GM12878 (cell line): ENCODE measurements at regions not wholly inside any gene's neighbourhood (a gene's known extent, or its start where the extent isn't known, plus 50 kb on each side); places are given as distances from the start of the nearest gene placed in this dataset.

Experiments
- NFIC ChIP-seq: IDR thresholded peaks from 2 replicates; pipeline ENCODE4 v1.6.1; 2012; ENCODE audit warnings: low read depth, mild to moderate bottlenecking, inconsistent platforms, low read length, moderate library complexity
- NR2C1 ChIP-seq: fragments of 450-650 bp; IDR thresholded peaks from 2 replicates; pipeline ENCODE4 v1.6.1; 2017; ENCODE audit warnings: antibody characterized with exemption, mild to moderate bottlenecking, moderate library complexity
- POLR2AphosphoS5 ChIP-seq: IDR thresholded peaks from 2 replicates; pipeline ENCODE4 v1.6.1; 2011; ENCODE audit warnings: mild to moderate bottlenecking, low read length, inconsistent platforms
- TF ChIP-seq, protein P1 (sequence below), 3 experiments: IDR thresholded peaks in 2 of 3; conservative IDR thresholded peaks in 1 of 3; 2 replicates each; pipeline ENCODE4 v1.5.1; 2011; ENCODE audit warnings: low read depth in 3 of 3, low read length in 3 of 3, mild to moderate bottlenecking in 3 of 3, control low read depth in 2 of 3, moderate library complexity in 2 of 3, inconsistent platforms in 1 of 3, mixed read lengths in 1 of 3; ENCODE audit not compliant: control insufficient read depth in 2 of 3, insufficient read depth in 1 of 3; ENCODE audit errors: extremely low read depth in 1 of 3
- TF ChIP-seq, protein P2 (sequence below): fragments of 150-350 bp; IDR thresholded peaks from 2 replicates; pipeline ENCODE4 v1.6.1; 2016; ENCODE audit warnings: low read depth, low read length
- TF ChIP-seq, protein P3 (sequence below): fragments of 450-650 bp; IDR thresholded peaks from 2 replicates; pipeline ENCODE4 v1.6.1; 2017; ENCODE audit warnings: mild to moderate bottlenecking, moderate library complexity

DNA sequence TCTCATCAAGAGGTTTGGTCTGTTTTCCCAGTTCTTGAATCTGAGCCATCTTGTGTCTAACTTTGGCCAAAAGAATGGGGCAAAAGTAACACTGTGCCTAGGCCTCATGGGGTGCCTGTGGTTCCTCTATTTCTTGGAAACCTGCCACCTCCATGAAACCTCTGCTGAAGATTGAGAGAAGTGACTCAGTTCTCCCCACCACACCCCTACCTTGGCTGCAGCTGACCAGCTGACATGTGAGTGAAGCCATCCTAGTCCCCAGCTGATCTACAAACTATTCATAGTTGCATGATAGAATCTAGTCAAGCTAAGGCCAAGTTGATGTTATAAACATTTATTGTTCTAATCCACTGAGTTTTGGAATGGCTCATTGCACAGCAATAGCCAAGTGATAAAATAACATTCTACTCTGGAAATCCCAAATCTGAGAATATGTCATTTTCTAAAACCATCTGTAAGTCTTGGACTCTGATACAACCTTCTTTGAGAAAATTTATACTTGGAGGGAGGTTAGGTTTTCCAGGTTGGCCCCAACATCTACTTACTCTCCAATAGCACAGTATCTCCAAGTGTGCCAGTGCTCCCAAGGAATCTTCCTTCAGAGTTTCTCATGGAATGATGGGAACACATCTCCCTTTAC, 107.0 kb upstream of the SMLR1 start:
- TF ChIP-seq, protein P1, sequence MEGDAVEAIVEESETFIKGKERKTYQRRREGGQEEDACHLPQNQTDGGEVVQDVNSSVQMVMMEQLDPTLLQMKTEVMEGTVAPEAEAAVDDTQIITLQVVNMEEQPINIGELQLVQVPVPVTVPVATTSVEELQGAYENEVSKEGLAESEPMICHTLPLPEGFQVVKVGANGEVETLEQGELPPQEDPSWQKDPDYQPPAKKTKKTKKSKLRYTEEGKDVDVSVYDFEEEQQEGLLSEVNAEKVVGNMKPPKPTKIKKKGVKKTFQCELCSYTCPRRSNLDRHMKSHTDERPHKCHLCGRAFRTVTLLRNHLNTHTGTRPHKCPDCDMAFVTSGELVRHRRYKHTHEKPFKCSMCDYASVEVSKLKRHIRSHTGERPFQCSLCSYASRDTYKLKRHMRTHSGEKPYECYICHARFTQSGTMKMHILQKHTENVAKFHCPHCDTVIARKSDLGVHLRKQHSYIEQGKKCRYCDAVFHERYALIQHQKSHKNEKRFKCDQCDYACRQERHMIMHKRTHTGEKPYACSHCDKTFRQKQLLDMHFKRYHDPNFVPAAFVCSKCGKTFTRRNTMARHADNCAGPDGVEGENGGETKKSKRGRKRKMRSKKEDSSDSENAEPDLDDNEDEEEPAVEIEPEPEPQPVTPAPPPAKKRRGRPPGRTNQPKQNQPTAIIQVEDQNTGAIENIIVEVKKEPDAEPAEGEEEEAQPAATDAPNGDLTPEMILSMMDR (IDR thresholded peaks at IDR 0.05 in 2 of 3, conservative IDR thresholded peaks at IDR 0.05 in 1 of 3; ENCODE audit: control insufficient read depth in 2 of 3, extremely low read depth in 1 of 3, insufficient read depth in 1 of 3, low read depth in 3 of 3, low read length in 3 of 3), result no peak
- TF ChIP-seq NFIC (no peak), NR2C1 (no peak), POLR2AphosphoS5 (no peak)
- TF ChIP-seq, protein P2, sequence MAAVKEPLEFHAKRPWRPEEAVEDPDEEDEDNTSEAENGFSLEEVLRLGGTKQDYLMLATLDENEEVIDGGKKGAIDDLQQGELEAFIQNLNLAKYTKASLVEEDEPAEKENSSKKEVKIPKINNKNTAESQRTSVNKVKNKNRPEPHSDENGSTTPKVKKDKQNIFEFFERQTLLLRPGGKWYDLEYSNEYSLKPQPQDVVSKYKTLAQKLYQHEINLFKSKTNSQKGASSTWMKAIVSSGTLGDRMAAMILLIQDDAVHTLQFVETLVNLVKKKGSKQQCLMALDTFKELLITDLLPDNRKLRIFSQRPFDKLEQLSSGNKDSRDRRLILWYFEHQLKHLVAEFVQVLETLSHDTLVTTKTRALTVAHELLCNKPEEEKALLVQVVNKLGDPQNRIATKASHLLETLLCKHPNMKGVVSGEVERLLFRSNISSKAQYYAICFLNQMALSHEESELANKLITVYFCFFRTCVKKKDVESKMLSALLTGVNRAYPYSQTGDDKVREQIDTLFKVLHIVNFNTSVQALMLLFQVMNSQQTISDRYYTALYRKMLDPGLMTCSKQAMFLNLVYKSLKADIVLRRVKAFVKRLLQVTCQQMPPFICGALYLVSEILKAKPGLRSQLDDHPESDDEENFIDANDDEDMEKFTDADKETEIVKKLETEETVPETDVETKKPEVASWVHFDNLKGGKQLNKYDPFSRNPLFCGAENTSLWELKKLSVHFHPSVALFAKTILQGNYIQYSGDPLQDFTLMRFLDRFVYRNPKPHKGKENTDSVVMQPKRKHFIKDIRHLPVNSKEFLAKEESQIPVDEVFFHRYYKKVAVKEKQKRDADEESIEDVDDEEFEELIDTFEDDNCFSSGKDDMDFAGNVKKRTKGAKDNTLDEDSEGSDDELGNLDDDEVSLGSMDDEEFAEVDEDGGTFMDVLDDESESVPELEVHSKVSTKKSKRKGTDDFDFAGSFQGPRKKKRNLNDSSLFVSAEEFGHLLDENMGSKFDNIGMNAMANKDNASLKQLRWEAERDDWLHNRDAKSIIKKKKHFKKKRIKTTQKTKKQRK, result no peak
- TF ChIP-seq, protein P3, sequence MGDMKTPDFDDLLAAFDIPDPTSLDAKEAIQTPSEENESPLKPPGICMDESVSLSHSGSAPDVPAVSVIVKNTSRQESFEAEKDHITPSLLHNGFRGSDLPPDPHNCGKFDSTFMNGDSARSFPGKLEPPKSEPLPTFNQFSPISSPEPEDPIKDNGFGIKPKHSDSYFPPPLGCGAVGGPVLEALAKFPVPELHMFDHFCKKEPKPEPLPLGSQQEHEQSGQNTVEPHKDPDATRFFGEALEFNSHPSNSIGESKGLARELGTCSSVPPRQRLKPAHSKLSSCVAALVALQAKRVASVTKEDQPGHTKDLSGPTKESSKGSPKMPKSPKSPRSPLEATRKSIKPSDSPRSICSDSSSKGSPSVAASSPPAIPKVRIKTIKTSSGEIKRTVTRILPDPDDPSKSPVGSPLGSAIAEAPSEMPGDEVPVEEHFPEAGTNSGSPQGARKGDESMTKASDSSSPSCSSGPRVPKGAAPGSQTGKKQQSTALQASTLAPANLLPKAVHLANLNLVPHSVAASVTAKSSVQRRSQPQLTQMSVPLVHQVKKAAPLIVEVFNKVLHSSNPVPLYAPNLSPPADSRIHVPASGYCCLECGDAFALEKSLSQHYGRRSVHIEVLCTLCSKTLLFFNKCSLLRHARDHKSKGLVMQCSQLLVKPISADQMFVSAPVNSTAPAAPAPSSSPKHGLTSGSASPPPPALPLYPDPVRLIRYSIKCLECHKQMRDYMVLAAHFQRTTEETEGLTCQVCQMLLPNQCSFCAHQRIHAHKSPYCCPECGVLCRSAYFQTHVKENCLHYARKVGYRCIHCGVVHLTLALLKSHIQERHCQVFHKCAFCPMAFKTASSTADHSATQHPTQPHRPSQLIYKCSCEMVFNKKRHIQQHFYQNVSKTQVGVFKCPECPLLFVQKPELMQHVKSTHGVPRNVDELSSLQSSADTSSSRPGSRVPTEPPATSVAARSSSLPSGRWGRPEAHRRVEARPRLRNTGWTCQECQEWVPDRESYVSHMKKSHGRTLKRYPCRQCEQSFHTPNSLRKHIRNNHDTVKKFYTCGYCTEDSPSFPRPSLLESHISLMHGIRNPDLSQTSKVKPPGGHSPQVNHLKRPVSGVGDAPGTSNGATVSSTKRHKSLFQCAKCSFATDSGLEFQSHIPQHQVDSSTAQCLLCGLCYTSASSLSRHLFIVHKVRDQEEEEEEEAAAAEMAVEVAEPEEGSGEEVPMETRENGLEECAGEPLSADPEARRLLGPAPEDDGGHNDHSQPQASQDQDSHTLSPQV, result no peak
